WTC11 (cell line): ENCODE measurements at regions not wholly inside any gene's neighbourhood (a gene's known extent, or its start where the extent isn't known, plus 50 kb on each side); places are given as distances from the start of the nearest gene placed in this dataset.
A peak's percentile ranks its signal among the peaks of the same experiment; 100 is the strongest.

Experiments used
- ATAC-seq: fragments of 200-7000 bp; cut with Tn5 transposase; 2 replicates; pipeline ENCODE4 v1.10.0; 2021; ENCODE audit warnings: mild to moderate bottlenecking, moderate library complexity
- CTCF ChIA-PET: fragments of 300-600 bp; sonication (Branson Sonifier 250); formaldehyde crosslinking; loops from one replicate; lab custom pipeline; 2021; ENCODE audit warnings: antibody characterized with exemption; lab: Charles Lee
- POLR2A ChIA-PET: fragments of 350-600 bp; sonication (Branson Sonifier 250); formaldehyde crosslinking; loops from one replicate; lab custom pipeline; 2021; ENCODE audit warnings: antibody characterized with exemption; lab: Charles Lee
- DNase-seq: peaks from one replicate; pipeline ENCODE4 v3.0.0; 2021; ENCODE audit warnings: low spot score
- H3K27ac Mint-ChIP-seq: 2 replicates; pipeline ENCODE4 v1.8.0; 2021; ENCODE audit warnings: mixed read lengths
- H3K27me3 Mint-ChIP-seq: 2 replicates; pipeline ENCODE4 v1.8.0; 2021; ENCODE audit warnings: low read depth, mild to moderate bottlenecking, moderate library complexity, mixed read lengths
- H3K36me3 Mint-ChIP-seq: 2 replicates; pipeline ENCODE4 v1.8.0; 2021; ENCODE audit warnings: mixed read lengths
- H3K4me1 Mint-ChIP-seq: 2 replicates; pipeline ENCODE4 v1.8.0; 2022; ENCODE audit warnings: mixed read lengths
- H3K4me3 Mint-ChIP-seq: 2 replicates; pipeline ENCODE4 v1.8.0; 2021; ENCODE audit warnings: mild to moderate bottlenecking, moderate library complexity, mixed read lengths
- H3K9me3 Mint-ChIP-seq: 2 replicates; pipeline ENCODE4 v1.8.0; 2021; ENCODE audit warnings: mixed read lengths
- CBFB ChIP-seq: sonication (generic); formaldehyde crosslinking; IDR thresholded peaks from 2 replicates; pipeline ENCODE4 v1.8.1; 2022; ENCODE audit warnings: mild to moderate bottlenecking, low read depth, missing genetic modification reagents
- CREM ChIP-seq: sonication (generic); formaldehyde crosslinking; IDR thresholded peaks from 2 replicates; pipeline ENCODE4 v1.8.1; 2022; ENCODE audit warnings: mild to moderate bottlenecking, missing genetic modification reagents, moderate library complexity
- ETV6 ChIP-seq: sonication (generic); formaldehyde crosslinking; IDR thresholded peaks from 2 replicates; pipeline ENCODE4 v1.8.1; 2022; ENCODE audit warnings: mild to moderate bottlenecking, missing genetic modification reagents
- FOXP1 ChIP-seq: sonication (generic); formaldehyde crosslinking; IDR thresholded peaks from 2 replicates; pipeline ENCODE4 v1.8.0; 2022; ENCODE audit warnings: missing genetic modification reagents, mild to moderate bottlenecking, moderate library complexity, borderline replicate concordance
- GTF2I ChIP-seq: fragments of 250-450 bp; sonication (Bioruptor Pico); conservative IDR thresholded peaks from 2 replicates; pipeline ENCODE4 v1.4.0; 2021; ENCODE audit warnings: mild to moderate bottlenecking
- JUN ChIP-seq: sonication (generic); formaldehyde crosslinking; IDR thresholded peaks from 2 replicates; pipeline ENCODE4 v1.8.0; 2023; ENCODE audit warnings: mild to moderate bottlenecking, missing genetic modification reagents
- NFATC4 ChIP-seq: fragments of 250-450 bp; sonication (Bioruptor Pico); IDR thresholded peaks from 2 replicates; pipeline ENCODE4 v1.9.0; 2021; ENCODE audit warnings: mild to moderate bottlenecking
- OVOL2 ChIP-seq: fragments of 250-450 bp; sonication (Bioruptor Pico); IDR thresholded peaks from 2 replicates; pipeline ENCODE4 v1.9.0; 2021; ENCODE audit warnings: mild to moderate bottlenecking, borderline replicate concordance
- SP1 ChIP-seq: sonication (generic); formaldehyde crosslinking; conservative IDR thresholded peaks from 2 replicates; pipeline ENCODE4 v1.8.1; 2022; ENCODE audit warnings: missing genetic modification reagents
- ZNF396 ChIP-seq: fragments of 250-450 bp; sonication (Bioruptor Pico); IDR thresholded peaks from 2 replicates; pipeline ENCODE4 v1.8.0; 2021; ENCODE audit warnings: mild to moderate bottlenecking, moderate library complexity, borderline replicate concordance
- ZNF416 ChIP-seq: fragments of 250-450 bp; sonication (Bioruptor Pico); IDR thresholded peaks from 2 replicates; pipeline ENCODE4 v1.9.0; 2021; ENCODE audit warnings: mild to moderate bottlenecking, inconsistent platforms
- ZNF423 ChIP-seq: fragments of 250-450 bp; sonication (Bioruptor Pico); IDR thresholded peaks from 2 replicates; pipeline ENCODE4 v2.1.2; 2022; ENCODE audit warnings: mild to moderate bottlenecking, moderate library complexity
- ZNF671 ChIP-seq: fragments of 250-450 bp; sonication (Bioruptor Pico); IDR thresholded peaks from 2 replicates; pipeline ENCODE4 v1.8.0; 2021; ENCODE audit warnings: mild to moderate bottlenecking
- TF ChIP-seq, protein P1 (sequence below): fragments of 250-450 bp; sonication (Bioruptor Pico); IDR thresholded peaks from 2 replicates; pipeline ENCODE4 v1.9.0; 2021; ENCODE audit warnings: mild to moderate bottlenecking
- TF ChIP-seq, protein P2 (sequence below): sonication (generic); formaldehyde crosslinking; IDR thresholded peaks from 2 replicates; pipeline ENCODE4 v1.8.1; 2023; ENCODE audit warnings: mild to moderate bottlenecking, missing genetic modification reagents, moderate library complexity
- TF ChIP-seq, protein P3 (sequence below): sonication (generic); formaldehyde crosslinking; IDR thresholded peaks from 2 replicates; pipeline ENCODE4 v1.8.0; 2023; ENCODE audit warnings: mild to moderate bottlenecking, missing genetic modification reagents
- TF ChIP-seq, protein P4 (sequence below): sonication (generic); formaldehyde crosslinking; IDR thresholded peaks from 2 replicates; pipeline ENCODE4 v1.8.0; 2023; ENCODE audit warnings: missing genetic modification reagents
- TF ChIP-seq, protein P5 (sequence below): sonication (generic); formaldehyde crosslinking; IDR thresholded peaks from 2 replicates; pipeline ENCODE4 v1.8.1; 2023; ENCODE audit warnings: mild to moderate bottlenecking, moderate library complexity, missing genetic modification reagents
- TF ChIP-seq, protein P6 (sequence below): sonication (generic); formaldehyde crosslinking; IDR thresholded peaks from 2 replicates; pipeline ENCODE4 v1.8.1; 2022; ENCODE audit warnings: mild to moderate bottlenecking, missing genetic modification reagents, moderate library complexity, borderline replicate concordance
- TF ChIP-seq, protein P7 (sequence below): sonication (generic); formaldehyde crosslinking; IDR thresholded peaks from 2 replicates; pipeline ENCODE4 v1.8.0; 2022; ENCODE audit warnings: missing genetic modification reagents

DNA sequence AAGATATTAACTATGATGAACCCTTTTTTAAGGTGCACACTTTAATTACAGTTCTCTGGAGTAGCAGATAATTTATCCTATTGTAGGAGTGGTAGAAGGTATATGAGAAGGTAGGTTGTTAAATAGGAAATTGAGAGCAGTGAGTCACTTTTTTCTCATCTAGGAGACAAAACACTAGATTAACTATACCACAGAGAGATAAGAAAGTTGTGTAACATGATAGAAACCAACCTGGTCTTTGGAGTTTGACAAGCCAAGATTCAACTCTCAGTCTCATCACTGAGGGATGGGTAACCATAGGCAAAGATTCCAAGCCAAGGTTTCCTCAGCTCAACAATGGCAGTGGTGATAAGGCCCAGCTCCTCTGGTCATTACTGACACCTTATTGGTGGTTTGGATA is 104.0 kb downstream of the MAD2L1 start (continued):
- TF ChIP-seq, protein P1, sequence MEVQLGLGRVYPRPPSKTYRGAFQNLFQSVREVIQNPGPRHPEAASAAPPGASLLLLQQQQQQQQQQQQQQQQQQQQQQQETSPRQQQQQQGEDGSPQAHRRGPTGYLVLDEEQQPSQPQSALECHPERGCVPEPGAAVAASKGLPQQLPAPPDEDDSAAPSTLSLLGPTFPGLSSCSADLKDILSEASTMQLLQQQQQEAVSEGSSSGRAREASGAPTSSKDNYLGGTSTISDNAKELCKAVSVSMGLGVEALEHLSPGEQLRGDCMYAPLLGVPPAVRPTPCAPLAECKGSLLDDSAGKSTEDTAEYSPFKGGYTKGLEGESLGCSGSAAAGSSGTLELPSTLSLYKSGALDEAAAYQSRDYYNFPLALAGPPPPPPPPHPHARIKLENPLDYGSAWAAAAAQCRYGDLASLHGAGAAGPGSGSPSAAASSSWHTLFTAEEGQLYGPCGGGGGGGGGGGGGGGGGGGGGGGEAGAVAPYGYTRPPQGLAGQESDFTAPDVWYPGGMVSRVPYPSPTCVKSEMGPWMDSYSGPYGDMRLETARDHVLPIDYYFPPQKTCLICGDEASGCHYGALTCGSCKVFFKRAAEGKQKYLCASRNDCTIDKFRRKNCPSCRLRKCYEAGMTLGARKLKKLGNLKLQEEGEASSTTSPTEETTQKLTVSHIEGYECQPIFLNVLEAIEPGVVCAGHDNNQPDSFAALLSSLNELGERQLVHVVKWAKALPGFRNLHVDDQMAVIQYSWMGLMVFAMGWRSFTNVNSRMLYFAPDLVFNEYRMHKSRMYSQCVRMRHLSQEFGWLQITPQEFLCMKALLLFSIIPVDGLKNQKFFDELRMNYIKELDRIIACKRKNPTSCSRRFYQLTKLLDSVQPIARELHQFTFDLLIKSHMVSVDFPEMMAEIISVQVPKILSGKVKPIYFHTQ (CRISPR knock-in tag) = no peak
- TF ChIP-seq, all 79 proteins: peak for 0

DNA sequence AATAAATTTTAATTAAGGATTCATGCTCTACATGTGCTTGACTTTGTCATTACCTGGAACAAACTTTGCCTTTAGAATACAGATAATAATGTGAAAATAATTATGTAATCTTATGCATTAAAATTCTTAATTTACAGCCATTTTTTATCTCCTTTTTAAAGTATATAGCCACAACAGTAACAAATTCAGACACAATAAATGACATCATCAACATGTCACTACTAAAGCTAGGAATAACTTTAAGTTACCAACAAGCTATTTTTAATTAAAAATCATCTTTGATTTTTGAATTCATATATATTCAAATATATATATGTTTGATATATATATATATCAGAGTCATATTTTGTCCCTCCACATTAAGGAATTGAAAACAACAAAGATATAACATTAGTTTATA is 107.7 kb downstream of the MAD2L1 start:
- peaks cover 12% of the 10 kb centered on the region; the same call in 1 of the 2 replicates for H3K36me3 Mint-ChIP-seq
- ChIA-PET CTCF (no interaction called here), POLR2A (no interaction called here)
- H3K27me3 Mint-ChIP-seq = no peaks in the 10 kb centered on the region; the same call in 1 of the 2 replicates
- peaks cover 11% of the 10 kb centered on the region for H3K9me3 Mint-ChIP-seq
- TF ChIP-seq, protein P2, sequence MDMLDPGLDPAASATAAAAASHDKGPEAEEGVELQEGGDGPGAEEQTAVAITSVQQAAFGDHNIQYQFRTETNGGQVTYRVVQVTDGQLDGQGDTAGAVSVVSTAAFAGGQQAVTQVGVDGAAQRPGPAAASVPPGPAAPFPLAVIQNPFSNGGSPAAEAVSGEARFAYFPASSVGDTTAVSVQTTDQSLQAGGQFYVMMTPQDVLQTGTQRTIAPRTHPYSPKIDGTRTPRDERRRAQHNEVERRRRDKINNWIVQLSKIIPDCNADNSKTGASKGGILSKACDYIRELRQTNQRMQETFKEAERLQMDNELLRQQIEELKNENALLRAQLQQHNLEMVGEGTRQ = no peak
- TF ChIP-seq ZNF423 (no peak), ZNF671 (no peak), ZNF396 (CRISPR knock-in tag) (no peak), OVOL2 (CRISPR knock-in tag) (no peak), ZNF416 (no peak), CBFB (CRISPR knock-in tag) (no peak)
- TF ChIP-seq, protein P3, sequence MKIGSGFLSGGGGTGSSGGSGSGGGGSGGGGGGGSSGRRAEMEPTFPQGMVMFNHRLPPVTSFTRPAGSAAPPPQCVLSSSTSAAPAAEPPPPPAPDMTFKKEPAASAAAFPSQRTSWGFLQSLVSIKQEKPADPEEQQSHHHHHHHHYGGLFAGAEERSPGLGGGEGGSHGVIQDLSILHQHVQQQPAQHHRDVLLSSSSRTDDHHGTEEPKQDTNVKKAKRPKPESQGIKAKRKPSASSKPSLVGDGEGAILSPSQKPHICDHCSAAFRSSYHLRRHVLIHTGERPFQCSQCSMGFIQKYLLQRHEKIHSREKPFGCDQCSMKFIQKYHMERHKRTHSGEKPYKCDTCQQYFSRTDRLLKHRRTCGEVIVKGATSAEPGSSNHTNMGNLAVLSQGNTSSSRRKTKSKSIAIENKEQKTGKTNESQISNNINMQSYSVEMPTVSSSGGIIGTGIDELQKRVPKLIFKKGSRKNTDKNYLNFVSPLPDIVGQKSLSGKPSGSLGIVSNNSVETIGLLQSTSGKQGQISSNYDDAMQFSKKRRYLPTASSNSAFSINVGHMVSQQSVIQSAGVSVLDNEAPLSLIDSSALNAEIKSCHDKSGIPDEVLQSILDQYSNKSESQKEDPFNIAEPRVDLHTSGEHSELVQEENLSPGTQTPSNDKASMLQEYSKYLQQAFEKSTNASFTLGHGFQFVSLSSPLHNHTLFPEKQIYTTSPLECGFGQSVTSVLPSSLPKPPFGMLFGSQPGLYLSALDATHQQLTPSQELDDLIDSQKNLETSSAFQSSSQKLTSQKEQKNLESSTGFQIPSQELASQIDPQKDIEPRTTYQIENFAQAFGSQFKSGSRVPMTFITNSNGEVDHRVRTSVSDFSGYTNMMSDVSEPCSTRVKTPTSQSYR (CRISPR knock-in tag) = no peak
- DNase-seq (no peak), ATAC-seq (no peak)
- no peak overlapping the region for H3K27ac Mint-ChIP-seq
- H3K4me3 Mint-ChIP-seq = no peak overlapping the region
- H3K4me1 Mint-ChIP-seq = peaks cover 37% of the 10 kb centered on the region

DNA sequence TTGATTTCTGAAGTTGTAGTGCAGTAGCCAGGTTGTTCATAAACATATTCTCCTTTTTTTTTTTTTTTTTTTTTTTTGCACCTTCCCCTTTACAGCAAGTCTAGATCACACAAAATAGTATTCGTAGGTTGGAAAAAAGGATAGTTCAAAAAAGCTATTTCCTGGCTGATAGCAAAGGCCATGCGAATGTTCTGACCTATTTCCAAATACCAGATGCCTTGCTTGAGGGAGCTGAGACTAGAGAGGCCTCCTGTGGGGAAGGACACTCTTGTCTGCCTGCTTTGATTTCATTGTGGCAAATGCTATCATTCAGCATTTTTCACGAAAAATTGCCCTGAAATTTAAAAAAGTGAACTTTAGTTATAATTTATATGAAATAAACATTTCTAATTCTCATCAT is 111.4 kb downstream of the MAD2L1 start:
- H3K27ac Mint-ChIP-seq = 0 out of 2 replicates have a peak overlapping the region, but pooled peaks have one; percentile 8
- H3K9me3 Mint-ChIP-seq = peaks cover 11% of the 10 kb centered on the region
- DNase-seq (no peak), ATAC-seq (peak; percentile 43; the same call in 1 of the 2 replicates)
- peaks cover 17% of the 10 kb centered on the region for H3K4me1 Mint-ChIP-seq
- ChIA-PET CTCF (interaction anchor here (0.6 to 0.7 kb wide), 2 partner anchors 9 to 1057 kb away, joined by 3 to 5 read pairs; no protein-coding TSS in a partner anchor), POLR2A (interaction anchor here (0.6 kb wide), 2 partner anchors 67 to 310 kb away, joined by 3 to 7 read pairs; no protein-coding TSS in a partner anchor)
- H3K27me3 Mint-ChIP-seq = no peaks in the 10 kb centered on the region; the same call in 1 of the 2 replicates
- H3K4me3 Mint-ChIP-seq = 0 out of 2 replicates have a peak overlapping the region, but pooled peaks have one; percentile 53
- H3K36me3 Mint-ChIP-seq = peaks cover 12% of the 10 kb centered on the region; the same call in 1 of the 2 replicates
- TF ChIP-seq, protein P4, sequence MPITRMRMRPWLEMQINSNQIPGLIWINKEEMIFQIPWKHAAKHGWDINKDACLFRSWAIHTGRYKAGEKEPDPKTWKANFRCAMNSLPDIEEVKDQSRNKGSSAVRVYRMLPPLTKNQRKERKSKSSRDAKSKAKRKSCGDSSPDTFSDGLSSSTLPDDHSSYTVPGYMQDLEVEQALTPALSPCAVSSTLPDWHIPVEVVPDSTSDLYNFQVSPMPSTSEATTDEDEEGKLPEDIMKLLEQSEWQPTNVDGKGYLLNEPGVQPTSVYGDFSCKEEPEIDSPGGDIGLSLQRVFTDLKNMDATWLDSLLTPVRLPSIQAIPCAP = no peak
- TF ChIP-seq GTF2I (CRISPR knock-in tag) = no peak
- no peak for TF ChIP-seq NFATC4 (CRISPR knock-in tag)
- TF ChIP-seq, protein P5, sequence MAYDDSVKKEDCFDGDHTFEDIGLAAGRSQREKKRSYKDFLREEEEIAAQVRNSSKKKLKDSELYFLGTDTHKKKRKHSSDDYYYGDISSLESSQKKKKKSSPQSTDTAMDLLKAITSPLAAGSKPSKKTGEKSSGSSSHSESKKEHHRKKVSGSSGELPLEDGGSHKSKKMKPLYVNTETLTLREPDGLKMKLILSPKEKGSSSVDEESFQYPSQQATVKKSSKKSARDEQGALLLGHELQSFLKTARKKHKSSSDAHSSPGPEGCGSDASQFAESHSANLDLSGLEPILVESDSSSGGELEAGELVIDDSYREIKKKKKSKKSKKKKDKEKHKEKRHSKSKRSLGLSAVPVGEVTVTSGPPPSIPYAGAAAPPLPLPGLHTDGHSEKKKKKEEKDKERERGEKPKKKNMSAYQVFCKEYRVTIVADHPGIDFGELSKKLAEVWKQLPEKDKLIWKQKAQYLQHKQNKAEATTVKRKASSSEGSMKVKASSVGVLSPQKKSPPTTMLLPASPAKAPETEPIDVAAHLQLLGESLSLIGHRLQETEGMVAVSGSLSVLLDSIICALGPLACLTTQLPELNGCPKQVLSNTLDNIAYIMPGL (CRISPR knock-in tag) = no peak
- TF ChIP-seq ETV6 (CRISPR knock-in tag) = no peak
- TF ChIP-seq, protein P6, sequence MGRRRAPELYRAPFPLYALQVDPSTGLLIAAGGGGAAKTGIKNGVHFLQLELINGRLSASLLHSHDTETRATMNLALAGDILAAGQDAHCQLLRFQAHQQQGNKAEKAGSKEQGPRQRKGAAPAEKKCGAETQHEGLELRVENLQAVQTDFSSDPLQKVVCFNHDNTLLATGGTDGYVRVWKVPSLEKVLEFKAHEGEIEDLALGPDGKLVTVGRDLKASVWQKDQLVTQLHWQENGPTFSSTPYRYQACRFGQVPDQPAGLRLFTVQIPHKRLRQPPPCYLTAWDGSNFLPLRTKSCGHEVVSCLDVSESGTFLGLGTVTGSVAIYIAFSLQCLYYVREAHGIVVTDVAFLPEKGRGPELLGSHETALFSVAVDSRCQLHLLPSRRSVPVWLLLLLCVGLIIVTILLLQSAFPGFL (CRISPR knock-in tag) = no peak
- no peak for TF ChIP-seq FOXP1 (CRISPR knock-in tag)
- TF ChIP-seq, protein P7, sequence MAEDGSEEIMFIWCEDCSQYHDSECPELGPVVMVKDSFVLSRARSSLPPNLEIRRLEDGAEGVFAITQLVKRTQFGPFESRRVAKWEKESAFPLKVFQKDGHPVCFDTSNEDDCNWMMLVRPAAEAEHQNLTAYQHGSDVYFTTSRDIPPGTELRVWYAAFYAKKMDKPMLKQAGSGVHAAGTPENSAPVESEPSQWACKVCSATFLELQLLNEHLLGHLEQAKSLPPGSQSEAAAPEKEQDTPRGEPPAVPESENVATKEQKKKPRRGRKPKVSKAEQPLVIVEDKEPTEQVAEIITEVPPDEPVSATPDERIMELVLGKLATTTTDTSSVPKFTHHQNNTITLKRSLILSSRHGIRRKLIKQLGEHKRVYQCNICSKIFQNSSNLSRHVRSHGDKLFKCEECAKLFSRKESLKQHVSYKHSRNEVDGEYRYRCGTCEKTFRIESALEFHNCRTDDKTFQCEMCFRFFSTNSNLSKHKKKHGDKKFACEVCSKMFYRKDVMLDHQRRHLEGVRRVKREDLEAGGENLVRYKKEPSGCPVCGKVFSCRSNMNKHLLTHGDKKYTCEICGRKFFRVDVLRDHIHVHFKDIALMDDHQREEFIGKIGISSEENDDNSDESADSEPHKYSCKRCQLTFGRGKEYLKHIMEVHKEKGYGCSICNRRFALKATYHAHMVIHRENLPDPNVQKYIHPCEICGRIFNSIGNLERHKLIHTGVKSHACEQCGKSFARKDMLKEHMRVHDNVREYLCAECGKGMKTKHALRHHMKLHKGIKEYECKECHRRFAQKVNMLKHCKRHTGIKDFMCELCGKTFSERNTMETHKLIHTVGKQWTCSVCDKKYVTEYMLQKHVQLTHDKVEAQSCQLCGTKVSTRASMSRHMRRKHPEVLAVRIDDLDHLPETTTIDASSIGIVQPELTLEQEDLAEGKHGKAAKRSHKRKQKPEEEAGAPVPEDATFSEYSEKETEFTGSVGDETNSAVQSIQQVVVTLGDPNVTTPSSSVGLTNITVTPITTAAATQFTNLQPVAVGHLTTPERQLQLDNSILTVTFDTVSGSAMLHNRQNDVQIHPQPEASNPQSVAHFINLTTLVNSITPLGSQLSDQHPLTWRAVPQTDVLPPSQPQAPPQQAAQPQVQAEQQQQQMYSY (CRISPR knock-in tag) = no peak
- no peak for TF ChIP-seq JUN
- no peak for TF ChIP-seq ZNF396 (CRISPR knock-in tag)
- no peak for TF ChIP-seq SP1
- TF ChIP-seq CREM (CRISPR knock-in tag) = no peak
